ENCODE measurements at regions not wholly inside any gene's neighbourhood (a gene's known extent, or its start where the extent isn't known, plus 50 kb on each side); places are given as distances from the start of the nearest gene placed in this dataset.

- peak in 4 of 6 experiments; percentile 39 to 60 (median 53) for TF ChIP-seq CTCF (IDR thresholded peaks at IDR 0.05)
- TF ChIP-seq POLR2A (IDR thresholded peaks at IDR 0.05) = no peak
Measured at GRCh38 chr2:183248866-183249567, 124.8 kb downstream of the NUP35 start.

All from Peyer's patch (tissue), 4 donors.